ENCODE measurements at regions not wholly inside any gene's neighbourhood (a gene's known extent, or its start where the extent isn't known, plus 50 kb on each side); places are given as distances from the start of the nearest gene placed in this dataset.
"Not testable (repeated sequence)": the region's sequence is repeated elsewhere in the genome, so short reads cannot be mapped to it uniquely, and the experiment has no call there.

DNA sequence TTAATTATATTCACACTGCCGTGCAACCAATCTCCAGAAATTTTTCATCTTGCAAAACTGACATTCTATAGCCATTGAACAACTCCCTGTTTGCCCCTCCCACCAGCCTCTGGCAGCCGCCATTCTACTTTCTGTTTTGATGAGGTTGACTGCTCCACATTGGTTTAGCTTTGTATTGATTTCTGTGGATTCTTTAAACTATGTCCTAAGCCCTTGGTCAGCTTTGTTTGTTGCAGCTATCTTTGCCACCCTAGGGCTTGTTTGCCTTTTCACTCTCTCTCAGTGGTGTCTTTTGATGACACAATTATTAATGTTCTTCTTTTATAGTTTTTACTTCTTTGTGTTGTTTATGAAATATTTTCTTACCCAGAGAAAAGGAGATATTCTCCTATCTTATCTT, 152.8 kb upstream of the PLGLB1 start:
- H3K27me3 ChIP-seq (replicated peaks); H3K4me3 ChIP-seq (ENCODE audit: low read depth, low read length); H3K36me3 ChIP-seq (replicated peaks); H3K27ac ChIP-seq; DNase-seq; in situ Hi-C loops (cut with HindIII; ENCODE audit: low pct_ligation_motif_present, low sequenced_read_pairs): not testable (repeated sequence)

- in situ Hi-C loops (cut with HindIII; ENCODE audit: low pct_ligation_motif_present, low sequenced_read_pairs), result not testable (repeated sequence)
These were observed 161.7 kb upstream of the PLGLB1 start for GRCh38 chr2:87183373-87183772.

DNA sequence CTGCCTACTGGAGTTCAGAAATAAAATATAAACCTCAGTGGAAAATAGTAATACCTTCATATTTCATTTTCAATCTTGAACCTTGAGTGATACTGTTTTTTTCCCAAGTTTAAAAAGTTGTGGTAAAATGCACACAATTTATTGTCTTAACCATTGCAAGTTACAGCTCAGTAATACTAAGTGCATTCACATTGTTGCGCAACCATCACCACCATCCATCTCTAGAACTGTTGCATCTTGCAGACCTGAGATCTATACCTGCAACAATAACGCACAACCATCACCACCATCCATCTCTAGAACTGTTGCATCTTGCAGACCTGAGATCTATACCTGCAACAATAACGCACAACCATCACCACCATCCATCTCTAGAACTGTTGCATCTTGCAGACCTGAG, 162.6 kb upstream of the PLGLB1 start:
- H3K27me3 ChIP-seq (replicated peaks); DNase-seq; H3K27ac ChIP-seq; H3K36me3 ChIP-seq (replicated peaks); in situ Hi-C loops (cut with HindIII; ENCODE audit: low pct_ligation_motif_present, low sequenced_read_pairs); H3K4me3 ChIP-seq (ENCODE audit: low read depth, low read length): not testable (repeated sequence)

More at GRCh38 chr2:87183373-87183772, 161.7 kb upstream of the PLGLB1 start:
- H3K4me3 ChIP-seq (ENCODE audit: low read depth, low read length); H3K27ac ChIP-seq; H3K27me3 ChIP-seq (replicated peaks); DNase-seq; H3K36me3 ChIP-seq (replicated peaks): not testable (repeated sequence)

- H3K27me3 ChIP-seq (replicated peaks); DNase-seq; in situ Hi-C loops (cut with HindIII; ENCODE audit: low pct_ligation_motif_present, low sequenced_read_pairs); H3K4me3 ChIP-seq (ENCODE audit: low read depth, low read length); H3K36me3 ChIP-seq (replicated peaks); H3K27ac ChIP-seq: not testable (repeated sequence)
These were observed 167.6 kb upstream of the PLGLB1 start for GRCh38 chr2:87189214-87189613.

- DNase-seq; H3K27ac ChIP-seq; H3K27me3 ChIP-seq (replicated peaks); in situ Hi-C loops (cut with HindIII; ENCODE audit: low pct_ligation_motif_present, low sequenced_read_pairs); H3K36me3 ChIP-seq (replicated peaks); H3K4me3 ChIP-seq (ENCODE audit: low read depth, low read length): not testable (repeated sequence)
- TF ChIP-seq, protein P1, sequence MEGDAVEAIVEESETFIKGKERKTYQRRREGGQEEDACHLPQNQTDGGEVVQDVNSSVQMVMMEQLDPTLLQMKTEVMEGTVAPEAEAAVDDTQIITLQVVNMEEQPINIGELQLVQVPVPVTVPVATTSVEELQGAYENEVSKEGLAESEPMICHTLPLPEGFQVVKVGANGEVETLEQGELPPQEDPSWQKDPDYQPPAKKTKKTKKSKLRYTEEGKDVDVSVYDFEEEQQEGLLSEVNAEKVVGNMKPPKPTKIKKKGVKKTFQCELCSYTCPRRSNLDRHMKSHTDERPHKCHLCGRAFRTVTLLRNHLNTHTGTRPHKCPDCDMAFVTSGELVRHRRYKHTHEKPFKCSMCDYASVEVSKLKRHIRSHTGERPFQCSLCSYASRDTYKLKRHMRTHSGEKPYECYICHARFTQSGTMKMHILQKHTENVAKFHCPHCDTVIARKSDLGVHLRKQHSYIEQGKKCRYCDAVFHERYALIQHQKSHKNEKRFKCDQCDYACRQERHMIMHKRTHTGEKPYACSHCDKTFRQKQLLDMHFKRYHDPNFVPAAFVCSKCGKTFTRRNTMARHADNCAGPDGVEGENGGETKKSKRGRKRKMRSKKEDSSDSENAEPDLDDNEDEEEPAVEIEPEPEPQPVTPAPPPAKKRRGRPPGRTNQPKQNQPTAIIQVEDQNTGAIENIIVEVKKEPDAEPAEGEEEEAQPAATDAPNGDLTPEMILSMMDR (IDR thresholded peaks at IDR 0.05; ENCODE audit: low read depth, low read length, missing control alignments), result peak; percentile 9
These were observed 171.7 kb upstream of the PLGLB1 start for GRCh38 chr2:87193336-87193735.

DNA sequence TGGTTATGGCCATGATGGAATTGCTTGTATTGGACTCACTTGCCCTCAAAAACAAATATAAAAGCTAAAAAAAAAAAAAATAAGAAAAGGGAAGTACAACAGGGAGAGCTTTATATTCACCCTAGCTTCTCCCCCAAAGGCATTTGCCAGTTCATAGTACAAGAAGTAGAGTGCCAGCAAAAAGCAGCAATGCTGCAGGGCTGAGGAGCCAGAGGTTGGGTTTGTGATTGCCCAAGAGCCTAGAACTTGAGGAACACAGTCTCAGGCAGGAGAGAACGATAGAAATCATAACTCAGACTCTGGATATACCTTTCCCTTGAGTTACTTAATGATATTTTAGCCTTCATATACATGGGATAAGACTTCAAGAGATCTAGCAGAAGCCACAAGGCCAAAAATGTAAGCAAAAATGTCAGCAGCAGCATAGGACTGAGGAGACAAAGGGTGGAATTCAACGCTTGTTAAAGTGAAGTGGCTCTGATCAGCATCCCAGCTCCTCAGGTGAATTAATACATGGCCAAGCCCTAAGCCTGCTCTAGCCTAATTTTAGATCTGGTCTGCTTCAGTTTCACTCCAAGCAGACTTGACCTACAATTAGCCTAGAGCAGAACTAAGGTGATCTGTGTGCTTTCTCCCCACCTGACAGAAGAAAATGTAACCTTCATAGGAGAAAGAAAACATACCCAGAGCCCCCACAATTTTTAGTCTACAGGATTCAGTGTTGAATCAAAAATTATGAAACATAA, 172.8 kb upstream of the PLGLB1 start:
- H3K27me3 ChIP-seq (replicated peaks); DNase-seq; H3K4me3 ChIP-seq (ENCODE audit: low read depth, low read length); H3K27ac ChIP-seq; in situ Hi-C loops (cut with HindIII; ENCODE audit: low pct_ligation_motif_present, low sequenced_read_pairs); H3K36me3 ChIP-seq (replicated peaks): not testable (repeated sequence)

- H3K27ac ChIP-seq; H3K36me3 ChIP-seq (replicated peaks); H3K27me3 ChIP-seq (replicated peaks); DNase-seq; H3K4me3 ChIP-seq (ENCODE audit: low read depth, low read length); in situ Hi-C loops (cut with HindIII; ENCODE audit: low pct_ligation_motif_present, low sequenced_read_pairs): not testable (repeated sequence)
These were observed 175.2 kb upstream of the PLGLB1 start for GRCh38 chr2:87196720-87197388.

GRCh38 chr2:87198422-87198821, 176.8 kb upstream of the PLGLB1 start:
- H3K4me3 ChIP-seq (ENCODE audit: low read depth, low read length); H3K27ac ChIP-seq; in situ Hi-C loops (cut with HindIII; ENCODE audit: low pct_ligation_motif_present, low sequenced_read_pairs); H3K27me3 ChIP-seq (replicated peaks); H3K36me3 ChIP-seq (replicated peaks); DNase-seq: not testable (repeated sequence)

DNA sequence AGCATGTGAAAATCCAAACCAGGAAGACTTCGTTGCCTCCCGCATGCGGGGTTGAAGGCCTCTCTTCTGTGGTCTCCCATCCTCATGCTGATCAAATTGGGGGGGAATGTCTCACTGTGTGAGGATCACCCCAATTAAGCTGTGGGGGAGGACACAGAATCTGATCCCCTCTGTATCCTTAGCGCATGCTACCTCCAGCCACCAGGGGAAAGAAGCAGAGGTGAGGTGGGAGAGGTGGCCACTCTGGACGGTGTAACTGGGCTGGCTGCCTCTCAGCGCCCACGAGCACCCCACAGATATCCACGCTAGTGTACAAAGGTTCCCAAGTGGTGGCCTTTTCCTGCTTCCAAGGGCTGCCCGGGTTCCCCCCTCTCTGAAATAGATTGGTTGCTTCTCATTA, 177.6 kb upstream of the PLGLB1 start:
- H3K27ac ChIP-seq; in situ Hi-C loops (cut with HindIII; ENCODE audit: low pct_ligation_motif_present, low sequenced_read_pairs); H3K36me3 ChIP-seq (replicated peaks); H3K27me3 ChIP-seq (replicated peaks); H3K4me3 ChIP-seq (ENCODE audit: low read depth, low read length); DNase-seq: not testable (repeated sequence)

GRCh38 chr2:87204569-87205147, 183.0 kb upstream of the PLGLB1 start:
- DNase-seq; H3K4me3 ChIP-seq (ENCODE audit: low read depth, low read length); H3K27ac ChIP-seq; H3K27me3 ChIP-seq (replicated peaks); in situ Hi-C loops (cut with HindIII; ENCODE audit: low pct_ligation_motif_present, low sequenced_read_pairs); H3K36me3 ChIP-seq (replicated peaks): not testable (repeated sequence)

- H3K36me3 ChIP-seq (replicated peaks); H3K4me3 ChIP-seq (ENCODE audit: low read depth, low read length); H3K27me3 ChIP-seq (replicated peaks); in situ Hi-C loops (cut with HindIII; ENCODE audit: low pct_ligation_motif_present, low sequenced_read_pairs); H3K27ac ChIP-seq; DNase-seq: not testable (repeated sequence)
These were observed 191.3 kb upstream of the PLGLB1 start for GRCh38 chr2:87212938-87213337.

DNA sequence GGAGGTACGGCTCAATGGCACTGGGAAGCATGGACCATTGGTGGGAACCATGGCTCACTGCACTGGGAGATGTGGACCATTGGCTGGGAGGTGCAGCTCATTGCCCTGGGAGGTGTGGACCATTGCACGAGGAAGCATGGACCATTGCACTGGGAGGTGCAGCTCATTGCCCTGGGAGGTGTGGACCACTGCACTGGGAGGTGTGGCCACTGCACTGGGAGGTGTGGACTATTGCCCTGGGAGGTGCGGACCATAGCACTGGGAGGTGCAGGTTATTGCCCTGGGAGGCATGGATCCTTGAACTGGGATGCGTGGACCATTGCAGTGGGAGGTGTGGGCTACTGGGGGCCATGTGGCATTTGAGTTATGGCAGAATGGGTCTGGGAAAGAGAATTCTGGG, 195.4 kb upstream of the PLGLB1 start:
- H3K27ac ChIP-seq; in situ Hi-C loops (cut with HindIII; ENCODE audit: low pct_ligation_motif_present, low sequenced_read_pairs); H3K27me3 ChIP-seq (replicated peaks); H3K36me3 ChIP-seq (replicated peaks); H3K4me3 ChIP-seq (ENCODE audit: low read depth, low read length); DNase-seq: not testable (repeated sequence)
